Vagina (tissue), 2 donors: ENCODE measurements at regions not wholly inside any gene's neighbourhood (a gene's known extent, or its start where the extent isn't known, plus 50 kb on each side); places are given as distances from the start of the nearest gene placed in this dataset.

ENCODE experiments used
- DNase-seq, 2 donors: peaks; one replicate each; pipeline ENCODE4 v3.0.0-alpha.2; 2017; ENCODE audit errors: extremely low spot score in 2 of 2
- H3K27ac ChIP-seq: fragments of 200-600 bp; sonication (generic); one replicate; pipeline ENCODE4 v1.5.1; 2019
- H3K27me3 ChIP-seq: fragments of 200-600 bp; sonication (generic); one replicate; pipeline ENCODE4 v1.5.1; 2019
- H3K36me3 ChIP-seq, 2 donors: fragments of 200-600 bp; sonication (generic); one replicate each; pipeline ENCODE4 v1.5.1; 2017 to 2019
- H3K4me1 ChIP-seq: fragments of 200-600 bp; sonication (generic); one replicate; pipeline ENCODE4 v1.5.1; 2019
- H3K4me3 ChIP-seq, 2 donors: fragments of 200-600 bp; sonication (generic); 1 replicate in 1 of 2; 2 replicates in 1 of 2; pipeline ENCODE4 v1.5.1; 2016 to 2019
- H3K9me3 ChIP-seq: fragments of 200-600 bp; sonication (generic); one replicate; pipeline ENCODE4 v1.5.1; 2019
- CTCF ChIP-seq, 3 experiments: fragments of 450-650 bp in 2 of 3; fragments of 200-600 bp in 1 of 3; sonication (generic) in 1 of 3; IDR thresholded peaks; one replicate each; pipeline ENCODE4 v1.5.1; 2017 to 2019; ENCODE audit warnings: antibody characterized with exemption in 3 of 3, mild to moderate bottlenecking in 2 of 3, moderate library complexity in 2 of 3
- POLR2A ChIP-seq, 2 donors: fragments of 450-650 bp; IDR thresholded peaks; one replicate each; pipeline ENCODE4 v1.6.1; 2017; ENCODE audit warnings: antibody characterized with exemption in 2 of 2, mild to moderate bottlenecking in 2 of 2, moderate library complexity in 2 of 2
- POLR2AphosphoS5 ChIP-seq, 2 donors: sonication (generic); formaldehyde crosslinking; IDR thresholded peaks; one replicate each; pipeline ENCODE4 v1.9.0; 2017; ENCODE audit warnings: antibody characterized with exemption in 2 of 2, mild to moderate bottlenecking in 2 of 2, low read depth in 1 of 2; ENCODE audit not compliant: insufficient read depth in 1 of 2
- intact Hi-C: fragments of 100-400 bp; cut with DNase I; formaldehyde crosslinking; loops from one replicate; pipeline ENCODE4 v1.15.1; 2023

- Histone ChIP-seq H3K9me3 (no peaks in the 10 kb centered on the region), H3K36me3 (no peaks in the 10 kb centered on the region), H3K27me3 (no peaks in the 10 kb centered on the region), H3K4me3 (no peak overlapping the region), H3K27ac (no peak overlapping the region), H3K4me1 (no peaks in the 10 kb centered on the region)
- TF ChIP-seq POLR2A (IDR thresholded peaks at IDR 0.05): no peak
- no peak for TF ChIP-seq POLR2AphosphoS5 (IDR thresholded peaks at IDR 0.05; ENCODE audit: insufficient read depth in 1 of 2, low read depth in 1 of 2)
- TF ChIP-seq CTCF (IDR thresholded peaks at IDR 0.05): no peak
- DNase-seq: no peak
- intact Hi-C loops: no loop called here
These were observed 149.5 kb downstream of the PCSK1 start for GRCh38 chr5:96283589-96283988.

GRCh38 chr5:96282020-96282419 is 151.0 kb downstream of the PCSK1 start:
- intact Hi-C loops: no loop called here
- no peak for TF ChIP-seq POLR2A (IDR thresholded peaks at IDR 0.05)
- no peak for TF ChIP-seq CTCF (IDR thresholded peaks at IDR 0.05)
- no peak for TF ChIP-seq POLR2AphosphoS5 (IDR thresholded peaks at IDR 0.05; ENCODE audit: insufficient read depth in 1 of 2, low read depth in 1 of 2)
- no peaks in the 10 kb centered on the region for H3K36me3 ChIP-seq
- no peaks in the 10 kb centered on the region for H3K4me1 ChIP-seq
- H3K27me3 ChIP-seq: no peaks in the 10 kb centered on the region
- no peaks in the 10 kb centered on the region for H3K9me3 ChIP-seq
- DNase-seq: no peak
- no peak overlapping the region for H3K4me3 ChIP-seq
- no peak overlapping the region for H3K27ac ChIP-seq

- Histone ChIP-seq H3K4me3 (no peak overlapping the region), H3K27ac (no peak overlapping the region), H3K4me1 (no peaks in the 10 kb centered on the region), H3K36me3 (no peaks in the 10 kb centered on the region), H3K9me3 (no peaks in the 10 kb centered on the region), H3K27me3 (no peaks in the 10 kb centered on the region)
- DNase-seq: no peak
- intact Hi-C loops: no loop called here
- TF ChIP-seq POLR2AphosphoS5 (IDR thresholded peaks at IDR 0.05; ENCODE audit: insufficient read depth in 1 of 2, low read depth in 1 of 2) (no peak), CTCF (IDR thresholded peaks at IDR 0.05) (no peak), POLR2A (IDR thresholded peaks at IDR 0.05) (no peak)
These were observed 152.1 kb downstream of the PCSK1 start for GRCh38 chr5:96280946-96281393.

GRCh38 chr5:96279801-96280542 is 153.1 kb downstream of the PCSK1 start:
- no peak overlapping the region for H3K4me3 ChIP-seq
- intact Hi-C loops: no loop called here
- no peaks in the 10 kb centered on the region for H3K27me3 ChIP-seq
- no peaks in the 10 kb centered on the region for H3K9me3 ChIP-seq
- TF ChIP-seq CTCF (IDR thresholded peaks at IDR 0.05): no peak
- TF ChIP-seq POLR2A (IDR thresholded peaks at IDR 0.05): no peak
- no peak for TF ChIP-seq POLR2AphosphoS5 (IDR thresholded peaks at IDR 0.05; ENCODE audit: insufficient read depth in 1 of 2, low read depth in 1 of 2)
- H3K27ac ChIP-seq: no peak overlapping the region
- DNase-seq: no peak
- H3K4me1 ChIP-seq: no peaks in the 10 kb centered on the region
- H3K36me3 ChIP-seq: no peaks in the 10 kb centered on the region

- no peak for DNase-seq
- Histone ChIP-seq H3K4me1 (no peaks in the 10 kb centered on the region), H3K36me3 (no peaks in the 10 kb centered on the region), H3K4me3 (no peak overlapping the region), H3K9me3 (no peaks in the 10 kb centered on the region), H3K27me3 (no peaks in the 10 kb centered on the region), H3K27ac (no peak overlapping the region)
- TF ChIP-seq POLR2A (IDR thresholded peaks at IDR 0.05): no peak
- TF ChIP-seq POLR2AphosphoS5 (IDR thresholded peaks at IDR 0.05; ENCODE audit: insufficient read depth in 1 of 2, low read depth in 1 of 2): no peak
- intact Hi-C loops: no loop called here
These were observed 154.1 kb downstream of the PCSK1 start for GRCh38 chr5:96278981-96279380.
